PC-3 (cell line): ENCODE measurements at regions not wholly inside any gene's neighbourhood (a gene's known extent, or its start where the extent isn't known, plus 50 kb on each side); places are given as distances from the start of the nearest gene placed in this dataset.

Source experiments
- ATAC-seq: fragments of 200-7000 bp; cut with Tn5 transposase; 2 replicates; pipeline ENCODE4 v1.9.1; 2020; ENCODE audit warnings: mild to moderate bottlenecking, moderate library complexity
- BruUV-seq: library from RNA; stranded (reverse); fragments of 400-500 nt; replicated peaks from 2 replicates; lab custom pipeline; 2021; lab: Mats Ljungman, UMichigan
- CTCF ChIA-PET: fragments of 300-600 bp; sonication (Branson Sonifier 250); formaldehyde crosslinking; loops from one replicate; lab custom pipeline; 2022; ENCODE audit warnings: antibody characterized with exemption; lab: Charles Lee
- POLR2A ChIA-PET: fragments of 300-600 bp; sonication (Branson Sonifier 250); formaldehyde crosslinking; loops from one replicate; lab custom pipeline; 2022; ENCODE audit warnings: antibody characterized with exemption; ENCODE audit not compliant: unreplicated experiment; lab: Charles Lee
- DNase-seq: peaks from one replicate; pipeline ENCODE4 v3.0.0-alpha.2; 2015
- H2AFZ ChIP-seq: fragments of 300-600 bp; sonication (generic); 2 replicates; pipeline ENCODE4 v1.6.0; 2016; ENCODE audit warnings: antibody characterized with exemption, low read length
- H3F3A ChIP-seq: fragments of 300-600 bp; sonication (generic); one replicate; pipeline ENCODE4 v1.6.0; 2017; ENCODE audit warnings: antibody characterized with exemption, low read length, control low read depth, mild to moderate bottlenecking; ENCODE audit not compliant: unreplicated experiment
- H3K27ac ChIP-seq: fragments of 300-600 bp; sonication (generic); 2 replicates; pipeline ENCODE4 v1.5.1; 2016; ENCODE audit warnings: mild to moderate bottlenecking, low read length
- H3K27me3 ChIP-seq: fragments of 300-600 bp; sonication (generic); 2 replicates; pipeline ENCODE4 v1.6.1; 2016; ENCODE audit warnings: low read length, mixed read lengths
- H3K36me3 ChIP-seq: fragments of 300-600 bp; sonication (generic); 2 replicates; pipeline ENCODE4 v1.6.1; 2016; ENCODE audit warnings: low read depth, mixed run types, low read length, mixed read lengths
- H3K4me1 ChIP-seq: fragments of 300-600 bp; sonication (generic); 2 replicates; pipeline ENCODE4 v1.5.1; 2016; ENCODE audit warnings: low read length; ENCODE audit not compliant: insufficient read depth
- H3K4me2 ChIP-seq: fragments of 300-600 bp; sonication (generic); 2 replicates; pipeline ENCODE4 v1.6.0; 2016; ENCODE audit warnings: low read length
- H3K4me3 ChIP-seq: fragments of 300-600 bp; sonication (generic); 2 replicates; pipeline ENCODE4 v1.5.1; 2016; ENCODE audit warnings: mild to moderate bottlenecking, low read length, mixed read lengths
- H3K79me2 ChIP-seq: fragments of 300-600 bp; sonication (generic); 2 replicates; pipeline ENCODE4 v1.6.1; 2017; ENCODE audit warnings: low read length, mixed read lengths
- H3K9ac ChIP-seq: fragments of 300-600 bp; sonication (generic); 2 replicates; pipeline ENCODE4 v1.6.0; 2016; ENCODE audit warnings: mild to moderate bottlenecking, low read length
- H3K9me2 ChIP-seq: fragments of 300-600 bp; sonication (generic); replicated peaks from 2 replicates; pipeline ENCODE4 v1.6.1; 2016; ENCODE audit warnings: mixed run types, low read length, mixed read lengths
- H3K9me3 ChIP-seq: fragments of 300-600 bp; sonication (generic); 2 replicates; pipeline ENCODE4 v1.6.1; 2016; ENCODE audit warnings: low read length, mixed read lengths
- H4K20me1 ChIP-seq: fragments of 300-600 bp; sonication (generic); 2 replicates; pipeline ENCODE4 v1.6.1; 2016; ENCODE audit warnings: low read length, mixed read lengths
- EZH2 ChIP-seq: fragments of 300-600 bp; sonication (generic); IDR thresholded peaks from one replicate; pipeline ENCODE4 v1.6.1; 2017; ENCODE audit warnings: antibody characterized with exemption, mild to moderate bottlenecking, low read length; ENCODE audit not compliant: unreplicated experiment
- EZH2phosphoT487 ChIP-seq: fragments of 300-600 bp; sonication (generic); IDR thresholded peaks from 2 replicates; pipeline ENCODE4 v1.6.1; 2018; ENCODE audit warnings: mild to moderate bottlenecking, antibody characterized with exemption, low read length, borderline replicate concordance
- intact Hi-C: fragments of 100-400 bp; cut with micrococcal nuclease; formaldehyde crosslinking; loops from 2 replicates; pipeline ENCODE4 v1.9.0; 2023
- TF ChIP-seq, protein P1 (sequence below): fragments of 300-600 bp; sonication (generic); conservative IDR thresholded peaks from 2 replicates; pipeline ENCODE4 v1.5.1; 2017; ENCODE audit warnings: antibody characterized with exemption, low read depth, mild to moderate bottlenecking, low read length

DNA sequence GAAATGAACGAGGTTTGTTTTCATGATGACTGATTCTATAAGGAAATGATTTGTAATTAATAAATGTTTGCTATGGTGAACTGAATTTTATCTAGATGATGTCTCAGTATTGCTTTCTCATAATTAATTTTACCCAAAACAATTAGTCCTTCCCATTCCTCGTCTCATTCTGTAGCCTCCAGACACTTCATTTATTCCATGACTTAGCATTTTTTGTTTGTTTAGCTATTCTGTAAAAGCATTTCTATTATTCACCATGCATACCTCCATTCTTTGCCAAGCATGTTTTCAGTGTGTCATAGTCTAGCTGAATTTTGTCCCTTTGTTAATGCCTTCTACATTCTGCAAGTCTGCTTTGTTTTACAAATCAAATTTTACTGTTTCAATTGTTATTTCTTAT lies 137.4 kb upstream of the RPL10L start:
- ChIA-PET POLR2A (no interaction called here), CTCF (no interaction called here)
- Histone ChIP-seq H3K9ac (no peak overlapping the region), H3K36me3 (no peaks in the 10 kb centered on the region), H3F3A (no peaks in the 10 kb centered on the region), H4K20me1 (no peaks in the 10 kb centered on the region), H3K27me3 (no peaks in the 10 kb centered on the region), H3K4me3 (no peak overlapping the region), H3K9me2 (no peaks in the 10 kb centered on the region), H3K4me2 (no peak overlapping the region), H3K9me3 (0 out of 2 replicates have a peak, but pooled peaks cover 4% of the 10 kb centered on the region), H2AFZ (no peak overlapping the region), H3K4me1 (no peaks in the 10 kb centered on the region), H3K79me2 (no peaks in the 10 kb centered on the region), H3K27ac (no peak overlapping the region)
- intact Hi-C loops, result no loop called here
- TF ChIP-seq, protein P1, sequence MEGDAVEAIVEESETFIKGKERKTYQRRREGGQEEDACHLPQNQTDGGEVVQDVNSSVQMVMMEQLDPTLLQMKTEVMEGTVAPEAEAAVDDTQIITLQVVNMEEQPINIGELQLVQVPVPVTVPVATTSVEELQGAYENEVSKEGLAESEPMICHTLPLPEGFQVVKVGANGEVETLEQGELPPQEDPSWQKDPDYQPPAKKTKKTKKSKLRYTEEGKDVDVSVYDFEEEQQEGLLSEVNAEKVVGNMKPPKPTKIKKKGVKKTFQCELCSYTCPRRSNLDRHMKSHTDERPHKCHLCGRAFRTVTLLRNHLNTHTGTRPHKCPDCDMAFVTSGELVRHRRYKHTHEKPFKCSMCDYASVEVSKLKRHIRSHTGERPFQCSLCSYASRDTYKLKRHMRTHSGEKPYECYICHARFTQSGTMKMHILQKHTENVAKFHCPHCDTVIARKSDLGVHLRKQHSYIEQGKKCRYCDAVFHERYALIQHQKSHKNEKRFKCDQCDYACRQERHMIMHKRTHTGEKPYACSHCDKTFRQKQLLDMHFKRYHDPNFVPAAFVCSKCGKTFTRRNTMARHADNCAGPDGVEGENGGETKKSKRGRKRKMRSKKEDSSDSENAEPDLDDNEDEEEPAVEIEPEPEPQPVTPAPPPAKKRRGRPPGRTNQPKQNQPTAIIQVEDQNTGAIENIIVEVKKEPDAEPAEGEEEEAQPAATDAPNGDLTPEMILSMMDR, result no peak
- TF ChIP-seq EZH2 (no peak), EZH2phosphoT487 (no peak)
- ATAC-seq (no peak), DNase-seq (peak; percentile 13)
- BruUV-seq, result no TSS peak

DNA sequence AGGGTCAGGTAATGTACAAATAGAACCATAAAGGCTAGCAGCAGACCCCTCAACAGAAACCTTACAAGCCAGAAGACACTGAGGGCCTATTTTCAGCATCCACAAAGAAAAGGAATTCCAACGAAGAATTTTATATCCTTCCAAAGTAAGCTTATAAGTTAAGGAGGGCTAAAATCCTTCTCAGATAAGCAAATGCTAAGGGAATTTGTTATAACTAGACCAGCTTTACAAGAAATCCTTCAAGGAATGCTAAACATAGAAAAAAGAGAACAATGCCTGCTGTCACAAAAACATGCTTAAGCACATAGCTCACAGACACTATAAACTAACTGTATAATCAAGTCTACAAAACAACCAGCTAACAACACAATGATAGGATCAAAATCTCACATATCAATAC lies 130.7 kb upstream of the RPL10L start:
- Histone ChIP-seq H3K36me3 (no peaks in the 10 kb centered on the region), H3K4me1 (no peaks in the 10 kb centered on the region), H3K27ac (no peak overlapping the region), H3K27me3 (no peaks in the 10 kb centered on the region), H3K9me3 (peaks cover 20% of the 10 kb centered on the region; the same call in 1 of the 2 replicates), H3K4me3 (no peak overlapping the region), H3F3A (no peaks in the 10 kb centered on the region), H3K79me2 (no peaks in the 10 kb centered on the region), H3K9me2 (no peaks in the 10 kb centered on the region), H4K20me1 (no peaks in the 10 kb centered on the region), H3K9ac (no peak overlapping the region), H2AFZ (no peak overlapping the region), H3K4me2 (no peak overlapping the region)
- CTCF ChIA-PET, result no interaction called here
- intact Hi-C loops, result no loop called here
- TF ChIP-seq EZH2, result no peak
- BruUV-seq, result no TSS peak
- no peak for ATAC-seq
- no peak for DNase-seq
- POLR2A ChIA-PET, result no interaction called here

DNA sequence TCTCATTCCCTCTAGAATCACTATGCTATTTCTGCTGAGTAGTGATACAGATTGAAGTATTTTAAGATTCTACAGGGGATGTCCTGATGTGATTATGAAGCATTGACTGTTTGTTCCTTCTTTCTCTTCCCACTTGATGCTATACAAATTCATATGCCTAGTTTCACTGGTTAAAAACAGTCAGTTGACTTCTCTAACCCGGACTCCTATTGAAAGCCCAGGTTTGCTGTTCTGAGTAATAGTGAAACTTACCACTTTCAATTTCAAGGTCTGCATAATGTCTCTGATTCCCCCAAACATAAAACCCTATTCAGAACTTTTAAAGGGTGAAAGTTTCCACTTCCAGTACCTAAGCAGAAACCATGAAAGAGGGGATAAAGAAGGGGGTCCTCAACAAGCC lies 117.7 kb upstream of the RPL10L start:
- Histone ChIP-seq H3K79me2 (no peaks in the 10 kb centered on the region), H3K4me3 (no peak overlapping the region), H3K36me3 (no peaks in the 10 kb centered on the region), H3F3A (no peaks in the 10 kb centered on the region), H3K9me2 (no peaks in the 10 kb centered on the region), H3K4me1 (no peaks in the 10 kb centered on the region), H3K27me3 (no peaks in the 10 kb centered on the region), H3K27ac (no peak overlapping the region), H2AFZ (no peak overlapping the region), H3K4me2 (peak overlapping the region; percentile 15; the same call in 1 of the 2 replicates), H3K9ac (no peak overlapping the region), H3K9me3 (0 out of 2 replicates have a peak, but pooled peaks cover 3% of the 10 kb centered on the region), H4K20me1 (no peaks in the 10 kb centered on the region)
- POLR2A ChIA-PET, result no interaction called here
- BruUV-seq, result no TSS peak
- intact Hi-C loops, result no loop called here
- ATAC-seq (no peak), DNase-seq (no peak)
- CTCF ChIA-PET, result no interaction called here
- no peak for TF ChIP-seq EZH2
- TF ChIP-seq, protein P1, result no peak
- no peak for TF ChIP-seq EZH2phosphoT487
